IPS-18a (cell line): ENCODE measurements at regions not wholly inside any gene's neighbourhood (a gene's known extent, or its start where the extent isn't known, plus 50 kb on each side); places are given as distances from the start of the nearest gene placed in this dataset.
"Not testable (repeated sequence)": the region's sequence is repeated elsewhere in the genome, so short reads cannot be mapped to it uniquely, and the experiment has no call there.

Experiments used
- H3K27ac ChIP-seq: one replicate; pipeline ENCODE4 v1.5.1; 2013; ENCODE audit warnings: low read length
- H3K27me3 ChIP-seq: one replicate; pipeline ENCODE4 v1.6.1; 2013; ENCODE audit warnings: mild to moderate bottlenecking, low read length; ENCODE audit not compliant: control insufficient read depth, insufficient read depth
- H3K36me3 ChIP-seq: one replicate; pipeline ENCODE4 v1.6.1; 2013; ENCODE audit warnings: low read depth, low read length; ENCODE audit not compliant: control insufficient read depth
- H3K4me1 ChIP-seq: one replicate; pipeline ENCODE4 v1.6.1; 2013; ENCODE audit warnings: low read depth, low read length; ENCODE audit not compliant: control insufficient read depth
- H3K4me3 ChIP-seq: one replicate; pipeline ENCODE4 v1.5.1; 2013; ENCODE audit warnings: low read length
- H3K9ac ChIP-seq: one replicate; pipeline ENCODE4 v1.6.1; 2013; ENCODE audit warnings: mild to moderate bottlenecking, low read length, moderate library complexity
- H3K9me3 ChIP-seq: one replicate; pipeline ENCODE4 v1.6.1; 2013; ENCODE audit warnings: low read depth, low read length; ENCODE audit not compliant: control insufficient read depth

GRCh38 chr14:82778008-82778590, 1244.4 kb upstream of the SEL1L start:
- Histone ChIP-seq H3K4me3 (no peak overlapping the region), H3K9ac (no peak overlapping the region), H3K27ac (no peak overlapping the region), H3K27me3 (no peaks in the 10 kb centered on the region), H3K9me3 (no peaks in the 10 kb centered on the region), H3K36me3 (no peaks in the 10 kb centered on the region), H3K4me1 (no peaks in the 10 kb centered on the region)

GRCh38 chr14:82778601-82779000, 1244.9 kb upstream of the SEL1L start:
- no peak overlapping the region for H3K9ac ChIP-seq
- no peaks in the 10 kb centered on the region for H3K27me3 ChIP-seq
- H3K36me3 ChIP-seq = no peaks in the 10 kb centered on the region
- H3K4me3 ChIP-seq = no peak overlapping the region
- no peak overlapping the region for H3K27ac ChIP-seq
- no peaks in the 10 kb centered on the region for H3K4me1 ChIP-seq
- no peaks in the 10 kb centered on the region for H3K9me3 ChIP-seq

- Histone ChIP-seq H3K27ac (no peak overlapping the region), H3K4me3 (no peak overlapping the region), H3K4me1 (no peaks in the 10 kb centered on the region), H3K9me3 (no peaks in the 10 kb centered on the region), H3K36me3 (no peaks in the 10 kb centered on the region), H3K9ac (no peak overlapping the region), H3K27me3 (no peaks in the 10 kb centered on the region)
These were observed 1245.6 kb upstream of the SEL1L start for GRCh38 chr14:82779301-82779700.

GRCh38 chr14:82785756-82786482, 1252.3 kb upstream of the SEL1L start:
- no peak overlapping the region for H3K9ac ChIP-seq
- H3K27me3 ChIP-seq = no peaks in the 10 kb centered on the region
- no peak overlapping the region for H3K27ac ChIP-seq
- no peaks in the 10 kb centered on the region for H3K9me3 ChIP-seq
- H3K36me3 ChIP-seq = no peaks in the 10 kb centered on the region
- H3K4me1 ChIP-seq = no peaks in the 10 kb centered on the region
- no peak overlapping the region for H3K4me3 ChIP-seq

DNA sequence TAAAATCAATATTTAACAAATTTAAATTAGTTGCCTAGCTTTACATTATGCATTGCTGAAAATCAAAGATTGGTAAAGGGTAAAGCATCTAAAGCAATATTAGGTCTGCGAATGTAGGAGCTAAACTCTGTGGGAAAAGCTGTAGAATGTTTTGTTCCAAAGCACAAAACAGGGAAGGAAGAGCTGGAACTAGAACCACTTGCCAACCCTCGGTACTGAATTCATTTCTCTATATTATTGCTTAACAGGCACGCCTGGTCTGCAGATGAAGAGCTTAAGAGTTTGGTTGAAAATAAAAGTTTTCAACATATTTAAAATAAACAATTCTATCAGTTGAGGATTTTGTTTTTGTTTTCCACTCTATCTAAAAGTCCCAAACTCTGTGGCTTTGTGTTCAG, 1252.8 kb upstream of the SEL1L start:
- Histone ChIP-seq H3K9me3 (no peaks in the 10 kb centered on the region), H3K4me3 (no peak overlapping the region), H3K27ac (no peak overlapping the region), H3K27me3 (no peaks in the 10 kb centered on the region), H3K36me3 (no peaks in the 10 kb centered on the region), H3K9ac (no peak overlapping the region), H3K4me1 (no peaks in the 10 kb centered on the region)

- Histone ChIP-seq H3K27ac (no peak overlapping the region), H3K4me1 (no peaks in the 10 kb centered on the region), H3K36me3 (no peaks in the 10 kb centered on the region), H3K9ac (no peak overlapping the region), H3K27me3 (no peaks in the 10 kb centered on the region), H3K4me3 (no peak overlapping the region), H3K9me3 (no peaks in the 10 kb centered on the region)
These were observed 1262.4 kb upstream of the SEL1L start for GRCh38 chr14:82796086-82796485.

- no peaks in the 10 kb centered on the region for H3K27me3 ChIP-seq
- no peak overlapping the region for H3K27ac ChIP-seq
- no peak overlapping the region for H3K4me3 ChIP-seq
These were observed 1264.6 kb upstream of the SEL1L start for GRCh38 chr14:82798276-82798675.

DNA sequence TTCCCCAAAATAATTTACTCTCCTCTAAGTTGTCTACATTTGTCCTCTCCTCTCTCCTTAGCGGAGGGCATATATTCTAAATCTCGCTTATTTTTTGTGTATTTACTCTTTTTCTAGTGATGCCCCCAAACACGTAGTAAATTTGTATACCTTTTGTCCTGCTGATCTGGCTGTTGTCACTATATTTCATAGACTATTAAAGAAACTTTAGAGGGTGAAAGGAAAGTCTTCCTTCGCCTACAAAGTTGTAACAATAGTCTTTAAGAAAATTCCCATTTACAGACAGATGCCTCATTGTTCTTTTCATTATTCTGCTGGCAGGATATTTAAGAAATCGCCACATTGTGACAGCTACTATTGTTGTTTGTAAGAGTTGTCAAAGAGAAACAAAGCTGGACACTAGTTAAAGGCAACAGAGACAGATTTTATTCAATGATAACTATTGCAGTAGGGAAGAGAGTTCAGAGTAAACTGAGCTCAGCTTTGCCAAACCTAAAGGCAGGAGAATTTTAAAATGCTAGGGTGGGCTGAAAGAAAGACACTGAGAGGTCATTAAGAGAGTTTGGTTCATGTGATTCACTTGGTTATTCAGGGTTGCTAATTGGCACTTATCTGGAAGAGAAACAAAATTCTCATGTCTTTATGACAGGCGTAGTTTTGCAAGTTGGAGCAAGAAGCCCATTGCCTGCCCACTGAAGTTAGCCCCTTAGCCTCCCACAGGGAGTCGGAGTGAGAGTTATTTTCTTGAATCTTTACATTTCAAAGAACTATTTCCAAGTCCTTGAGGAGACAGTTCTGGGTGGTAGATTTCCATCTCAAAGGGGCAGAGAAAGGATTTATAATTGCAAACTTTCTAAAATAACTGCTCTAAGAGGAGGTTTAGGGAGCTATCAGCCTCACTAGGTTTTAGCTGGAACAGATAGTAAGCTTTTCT, 1272.5 kb upstream of the SEL1L start:
- H3K4me3 ChIP-seq = peak overlapping the region; percentile 38

More at GRCh38 chr14:82798276-82798675, 1264.6 kb upstream of the SEL1L start:
- H3K9me3 ChIP-seq = no peaks in the 10 kb centered on the region
- no peaks in the 10 kb centered on the region for H3K4me1 ChIP-seq
- no peak overlapping the region for H3K9ac ChIP-seq
- H3K36me3 ChIP-seq = no peaks in the 10 kb centered on the region

DNA sequence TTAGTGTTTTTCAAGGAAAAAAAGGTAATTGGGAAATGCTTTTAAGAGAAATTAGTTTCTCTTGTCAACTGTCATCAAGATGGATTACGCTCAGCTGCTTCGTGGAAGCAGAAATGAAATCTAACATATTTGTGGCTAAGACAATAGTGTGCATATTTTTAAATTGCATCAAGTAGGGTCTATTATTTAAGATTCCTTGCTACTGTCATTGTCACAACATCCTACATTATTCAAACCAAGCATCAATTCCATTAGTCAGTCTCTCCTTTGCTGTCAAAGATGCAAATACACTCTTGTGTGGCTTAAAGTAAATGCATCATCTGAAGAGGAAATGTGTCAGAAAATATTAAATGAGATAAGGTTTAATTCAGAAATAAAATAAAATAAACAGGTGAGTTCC, 1277.6 kb upstream of the SEL1L start:
- no peak overlapping the region for H3K27ac ChIP-seq
- H3K4me3 ChIP-seq = no peak overlapping the region
- no peak overlapping the region for H3K9ac ChIP-seq
- H3K36me3 ChIP-seq = no peaks in the 10 kb centered on the region
- H3K9me3 ChIP-seq = no peaks in the 10 kb centered on the region
- H3K4me1 ChIP-seq = peaks cover 11% of the 10 kb centered on the region
- H3K27me3 ChIP-seq = peaks cover 20% of the 10 kb centered on the region

More for the DNA sequence above, 1272.5 kb upstream of the SEL1L start:
- Histone ChIP-seq H3K9me3 (no peaks in the 10 kb centered on the region), H3K4me1 (peaks cover 19% of the 10 kb centered on the region), H3K27ac (no peak overlapping the region), H3K36me3 (no peaks in the 10 kb centered on the region), H3K9ac (no peak overlapping the region), H3K27me3 (peaks cover 41% of the 10 kb centered on the region)

GRCh38 chr14:82814339-82814738, 1280.7 kb upstream of the SEL1L start:
- H3K9me3 ChIP-seq, H3K36me3 ChIP-seq, H3K9ac ChIP-seq, H3K27me3 ChIP-seq, H3K4me1 ChIP-seq, H3K4me3 ChIP-seq, H3K27ac ChIP-seq: not testable (repeated sequence)

DNA sequence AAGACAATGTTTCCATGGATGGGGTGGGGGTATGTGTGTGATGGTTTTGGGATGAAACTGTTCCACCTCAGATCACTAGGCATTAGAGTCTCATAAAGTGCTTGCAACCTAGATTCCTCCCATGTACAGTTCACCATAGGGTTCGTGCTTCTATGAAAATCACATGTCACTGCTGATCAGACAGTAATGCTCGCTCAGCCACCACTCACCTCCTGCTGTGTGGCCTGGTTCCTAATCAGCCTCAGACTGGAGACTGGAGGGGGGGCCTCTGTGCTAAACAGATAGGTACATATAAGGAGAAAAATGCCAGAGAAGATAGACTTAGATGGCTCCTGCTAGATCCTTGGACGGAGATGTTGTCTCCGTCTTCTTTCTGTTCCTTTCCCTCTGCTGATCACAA, 1296.9 kb upstream of the SEL1L start:
- Histone ChIP-seq H3K4me1 (no peaks in the 10 kb centered on the region), H3K4me3 (no peak overlapping the region), H3K27ac (no peak overlapping the region), H3K9me3 (no peaks in the 10 kb centered on the region), H3K27me3 (no peaks in the 10 kb centered on the region), H3K36me3 (no peaks in the 10 kb centered on the region), H3K9ac (no peak overlapping the region)
